Hindlimb muscle (tissue), 1 donor: ENCODE measurements at regions not wholly inside any gene's neighbourhood (a gene's known extent, or its start where the extent isn't known, plus 50 kb on each side); places are given as distances from the start of the nearest gene placed in this dataset.
A peak's percentile ranks its signal among the peaks of the same experiment; 100 is the strongest.
"Not testable (repeated sequence)": the region's sequence is repeated elsewhere in the genome, so short reads cannot be mapped to it uniquely, and the experiment has no call there.

Experiments
- DNase-seq: peaks from one replicate; pipeline ENCODE4 v3.0.0-alpha.2; 2013

DNA sequence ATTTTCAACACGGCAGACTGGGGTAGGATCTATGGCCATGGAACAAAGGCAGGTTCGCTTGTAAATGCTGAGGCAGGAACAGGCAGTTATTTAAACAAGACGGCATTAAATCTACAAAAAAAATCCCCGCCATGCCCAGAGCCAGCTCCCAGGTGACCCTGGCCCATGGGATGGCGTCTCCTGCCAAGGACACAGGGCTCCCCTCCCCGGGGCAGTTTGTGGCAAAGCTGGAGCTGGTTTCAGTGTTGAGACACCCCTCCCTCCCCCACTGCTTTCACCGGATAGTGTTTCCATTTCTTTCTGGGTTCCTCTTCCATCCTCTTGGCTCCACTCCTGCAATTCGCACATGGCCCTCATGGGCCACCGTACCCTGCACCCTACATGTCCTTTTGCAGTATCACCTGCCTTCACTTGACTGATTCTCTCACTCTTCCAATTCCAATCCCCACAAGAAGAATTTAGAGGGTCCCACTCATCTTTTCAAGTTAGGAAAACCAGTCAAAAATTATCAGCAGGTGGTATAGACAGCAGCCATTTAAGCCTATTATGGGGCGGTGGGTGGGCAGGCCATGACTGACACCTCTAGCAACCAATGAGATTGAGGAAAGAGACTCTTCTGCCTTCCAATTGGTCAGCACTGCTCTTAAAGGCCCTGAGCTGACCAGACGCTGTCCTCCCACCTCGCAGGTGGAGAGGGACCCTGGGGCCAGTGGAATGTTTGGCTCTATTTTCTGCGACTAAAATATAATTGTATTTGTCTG, 52.0 kb downstream of the OLIG1 start:
- DNase-seq: no peak

DNA sequence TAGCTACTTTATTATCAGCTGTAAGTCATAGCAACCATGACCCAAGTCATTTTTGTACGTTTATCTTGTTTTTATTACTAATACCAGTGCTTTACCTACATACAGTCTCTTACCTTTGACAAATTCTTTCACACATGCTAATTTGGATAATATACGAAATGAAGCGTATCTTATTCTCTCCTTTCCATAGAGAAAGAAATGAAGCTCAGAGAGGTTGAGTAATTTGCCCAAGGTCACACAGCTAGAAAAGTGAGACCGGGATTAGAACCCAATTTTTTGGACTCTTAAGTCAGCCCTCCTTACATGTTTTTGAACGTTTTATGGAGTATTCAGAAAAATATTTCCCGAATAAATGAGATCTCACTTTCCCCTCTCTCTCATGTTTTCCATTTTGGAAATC, 52.6 kb downstream of the OLIG1 start:
- DNase-seq: no peak

DNA sequence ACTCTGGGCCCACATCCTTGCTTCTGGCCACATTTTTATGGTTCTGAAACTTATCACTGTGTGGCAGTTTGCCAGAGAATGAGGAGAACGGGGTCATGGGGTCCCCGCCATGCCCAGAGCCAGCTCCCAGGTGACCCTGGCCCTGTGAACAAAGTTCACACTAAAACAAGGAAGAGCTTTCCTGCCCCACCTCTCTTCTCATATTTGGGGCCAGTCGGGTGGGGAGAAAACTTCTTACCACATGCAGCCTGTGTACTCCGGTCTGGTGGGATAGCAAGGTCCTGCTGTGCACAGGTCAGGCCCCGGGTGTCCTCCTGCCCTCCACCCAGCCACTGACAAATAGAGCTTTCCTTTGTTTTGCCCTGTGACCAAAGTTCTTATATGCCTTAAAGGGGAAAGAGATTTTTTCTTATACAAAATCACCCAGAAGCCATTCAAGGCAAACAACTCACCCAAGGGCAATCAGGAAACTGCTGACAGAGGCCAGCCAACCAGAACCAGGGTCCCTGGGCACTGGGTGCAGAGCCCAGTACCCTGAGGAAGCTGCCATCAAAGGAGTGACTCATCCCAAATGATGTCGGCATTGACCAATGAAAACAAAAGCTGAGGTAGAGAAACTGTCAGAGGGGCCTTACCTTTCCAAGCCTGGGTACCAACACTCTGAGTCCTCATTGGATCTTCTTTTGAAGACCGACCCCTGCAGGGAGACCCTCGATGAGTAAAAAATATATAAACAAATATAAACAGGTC, 53.6 kb downstream of the OLIG1 start:
- no peak for DNase-seq

DNA sequence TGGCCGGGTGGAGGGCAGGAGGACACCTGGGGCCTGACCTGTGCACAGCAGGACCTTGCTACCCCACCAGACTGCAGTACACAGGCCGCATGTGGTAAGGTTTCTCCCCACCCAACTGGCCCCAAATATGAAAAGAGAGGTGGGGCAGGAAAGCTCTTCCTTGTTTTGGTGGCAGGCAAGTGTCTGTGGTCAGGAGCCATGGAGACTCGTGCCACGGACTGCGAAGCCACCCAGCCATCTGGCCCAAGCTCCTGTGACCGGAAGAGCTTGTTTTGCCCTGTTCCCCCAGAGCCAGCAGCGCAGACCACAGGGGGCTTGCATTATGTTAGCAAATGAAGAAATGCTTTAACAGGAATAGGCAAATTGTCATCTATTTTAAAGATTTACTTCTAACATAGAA, 54.9 kb downstream of the OLIG1 start:
- DNase-seq: no peak

DNA sequence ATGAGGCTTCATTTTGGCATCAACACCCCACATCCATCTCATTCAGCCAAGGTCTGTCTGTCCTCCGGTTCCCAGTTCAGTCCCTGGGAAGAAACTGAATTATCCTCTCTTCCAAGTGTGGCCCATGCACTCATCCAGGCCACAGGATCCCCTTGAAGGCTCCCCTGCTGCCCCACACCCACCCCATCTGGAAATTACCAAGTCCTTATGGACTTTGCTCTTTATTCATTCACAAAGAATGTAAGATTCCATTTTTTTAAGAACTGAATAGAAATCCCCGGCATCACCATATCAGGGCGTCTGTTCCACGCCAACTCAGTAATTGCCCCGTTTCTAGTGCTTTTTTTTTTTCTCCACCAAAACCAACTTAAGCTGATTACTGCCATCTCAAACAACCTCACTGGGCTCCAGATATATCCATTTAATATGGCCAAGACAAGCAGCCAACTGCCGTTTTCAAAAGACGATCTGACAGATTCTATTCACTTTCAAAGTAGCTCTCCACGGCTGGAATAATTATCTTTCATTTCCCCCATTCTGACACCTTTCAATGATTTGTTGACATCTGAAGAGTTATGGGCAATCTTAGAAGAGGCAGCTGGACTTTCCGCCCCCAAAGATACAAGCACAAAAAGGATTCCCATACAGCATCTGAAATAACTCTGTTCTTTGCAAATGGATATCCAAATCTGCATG, 55.9 kb downstream of the OLIG1 start:
- no peak for DNase-seq

DNA sequence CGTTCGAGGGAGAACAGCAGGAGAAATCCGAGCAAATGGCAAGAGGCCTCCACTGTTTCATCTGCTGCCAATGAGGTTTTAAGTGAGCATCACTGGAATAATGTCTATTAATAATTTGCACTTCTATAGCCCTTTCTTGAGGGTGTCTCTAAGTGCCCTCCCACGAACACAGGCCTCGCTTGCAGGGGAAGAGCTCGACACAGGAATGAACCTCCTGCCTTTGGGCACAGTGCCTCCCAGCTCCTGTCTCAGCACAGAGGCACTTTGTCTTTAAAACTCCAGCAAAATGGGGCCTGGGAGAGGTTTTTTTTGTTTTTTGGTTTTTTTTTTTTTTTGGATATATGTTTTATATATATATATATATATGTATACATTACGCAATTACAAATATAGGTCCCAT, 56.6 kb downstream of the OLIG1 start:
- no peak for DNase-seq

DNA sequence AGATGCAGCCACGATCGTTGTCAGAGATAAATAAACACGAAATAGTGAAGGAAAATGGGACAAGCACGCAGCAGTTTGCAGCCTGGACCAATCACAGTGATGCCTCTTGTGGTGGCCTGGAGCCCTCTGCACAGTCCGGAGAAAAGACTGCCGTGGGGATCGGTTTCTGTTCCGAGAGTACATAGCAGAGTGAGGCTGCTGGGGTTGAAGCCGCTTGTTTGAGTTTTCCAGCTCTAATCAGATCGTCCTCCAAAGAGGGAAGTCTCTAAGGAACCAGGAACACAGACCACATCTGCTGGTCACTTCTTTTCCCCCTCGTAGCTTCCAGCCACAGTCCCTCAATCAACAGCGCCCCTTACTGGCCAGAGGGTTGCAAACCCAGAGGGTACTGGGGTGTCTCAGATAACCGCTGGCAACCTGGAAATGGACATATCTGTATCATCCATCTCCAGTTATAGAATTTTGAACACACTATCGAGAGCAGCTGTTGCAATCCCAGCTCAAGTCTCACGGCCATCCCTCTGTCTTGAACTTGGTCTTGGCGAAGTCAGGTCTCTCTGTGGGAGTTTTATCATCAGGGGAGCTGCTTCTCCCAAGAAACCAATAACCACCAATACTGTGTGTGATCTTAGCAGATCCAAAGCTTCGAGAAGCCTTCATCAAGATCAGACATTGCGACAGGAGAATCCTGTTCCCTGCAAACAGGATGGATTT, 57.4 kb downstream of the OLIG1 start:
- DNase-seq: peak; percentile 73

DNA sequence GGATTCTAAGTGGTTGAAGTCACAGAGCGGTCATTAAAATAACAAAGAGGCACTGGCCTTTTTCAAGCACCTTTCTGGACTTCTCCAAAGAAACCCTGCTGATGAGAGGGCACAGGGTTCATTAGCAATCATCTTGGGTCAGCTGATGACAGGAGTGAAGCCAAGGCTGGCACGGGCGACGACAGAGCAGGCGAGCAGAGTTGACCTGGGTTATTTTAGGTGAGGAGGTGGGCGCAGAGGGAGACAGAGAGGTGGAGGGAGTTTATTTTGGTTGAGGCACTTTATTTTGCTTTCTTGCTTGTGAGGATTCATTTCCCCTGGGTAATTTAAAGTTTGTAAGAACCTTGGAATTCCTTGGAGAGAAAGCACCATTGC, 57.9 kb downstream of the OLIG1 start:
- no peak for DNase-seq

DNA sequence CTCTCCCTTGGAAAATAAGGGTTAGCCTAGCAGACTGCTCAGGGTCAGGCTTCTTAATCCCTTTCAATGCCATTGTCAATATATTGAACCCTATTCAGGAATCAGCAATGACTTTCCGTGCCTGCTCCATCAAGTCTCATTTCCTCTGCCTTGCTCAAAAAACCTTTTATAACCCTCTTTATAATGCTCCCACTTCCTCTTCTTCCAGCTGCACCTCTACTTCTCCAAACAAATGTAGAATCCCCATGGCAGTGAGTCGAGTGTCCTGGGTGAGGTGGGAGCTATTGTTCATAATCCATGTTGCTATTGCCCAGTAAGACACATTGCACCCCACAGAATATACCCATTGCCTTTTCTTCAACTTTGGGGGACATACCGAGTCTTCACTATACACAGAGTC, 58.6 kb downstream of the OLIG1 start:
- DNase-seq: no peak

DNA sequence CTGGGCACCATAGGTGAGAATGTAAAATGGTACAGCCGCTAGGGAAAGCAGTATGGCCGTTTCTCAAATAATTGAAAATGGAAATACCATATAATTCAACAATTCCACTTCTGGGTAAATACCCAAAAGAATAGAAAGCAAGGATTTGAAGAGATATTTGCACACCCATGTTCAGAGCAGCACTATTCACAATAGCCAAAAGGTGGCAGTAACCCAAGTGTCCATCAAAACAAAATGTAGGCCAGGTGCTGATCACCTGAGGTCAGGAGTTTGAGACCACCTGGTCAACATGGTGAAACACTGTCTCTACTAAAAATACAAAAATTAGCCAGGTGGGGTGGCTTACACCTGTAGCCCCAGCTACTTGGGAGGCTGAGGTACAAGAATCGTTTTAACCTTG, 62.1 kb downstream of the OLIG1 start:
- DNase-seq: no peak

DNA sequence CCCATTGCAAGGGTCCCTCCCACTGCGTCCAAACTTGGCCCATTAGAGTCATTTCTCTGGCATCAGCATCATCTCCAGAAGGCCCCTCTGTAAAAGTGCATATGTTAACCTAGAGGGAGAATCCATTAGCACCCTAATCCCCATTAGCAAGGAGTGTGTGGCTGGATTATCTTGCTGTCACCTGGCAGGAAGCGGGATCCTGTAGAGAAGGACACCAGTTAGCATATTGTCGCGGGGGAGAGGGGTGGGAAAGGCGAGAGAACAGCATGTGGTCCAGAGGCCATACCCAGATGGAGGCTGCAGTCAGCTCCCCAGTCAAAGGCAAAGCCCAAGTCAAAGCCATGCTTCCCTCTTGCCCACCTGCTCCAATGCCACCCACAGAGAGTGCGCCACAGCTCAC, 64.0 kb downstream of the OLIG1 start:
- no peak for DNase-seq

DNA sequence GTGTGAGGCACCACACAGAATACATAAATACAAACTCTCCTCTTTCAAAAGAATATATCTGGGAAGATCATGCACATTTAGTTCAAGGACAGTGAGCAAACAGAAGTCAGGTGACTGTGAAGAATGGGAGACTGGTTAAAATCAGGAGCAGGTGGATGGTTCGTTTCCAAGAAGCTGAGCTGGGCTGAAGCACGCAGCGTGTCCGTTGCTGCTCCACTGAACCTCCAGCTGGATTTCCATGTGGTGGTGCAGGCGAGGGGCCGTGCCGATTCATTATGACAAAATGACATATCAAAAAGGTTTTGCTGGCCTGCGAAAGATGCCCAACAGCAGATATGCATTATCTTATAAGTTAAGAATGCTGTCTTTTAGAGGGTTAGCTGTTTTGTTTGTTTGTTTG, 66.0 kb downstream of the OLIG1 start:
- DNase-seq: no peak

DNA sequence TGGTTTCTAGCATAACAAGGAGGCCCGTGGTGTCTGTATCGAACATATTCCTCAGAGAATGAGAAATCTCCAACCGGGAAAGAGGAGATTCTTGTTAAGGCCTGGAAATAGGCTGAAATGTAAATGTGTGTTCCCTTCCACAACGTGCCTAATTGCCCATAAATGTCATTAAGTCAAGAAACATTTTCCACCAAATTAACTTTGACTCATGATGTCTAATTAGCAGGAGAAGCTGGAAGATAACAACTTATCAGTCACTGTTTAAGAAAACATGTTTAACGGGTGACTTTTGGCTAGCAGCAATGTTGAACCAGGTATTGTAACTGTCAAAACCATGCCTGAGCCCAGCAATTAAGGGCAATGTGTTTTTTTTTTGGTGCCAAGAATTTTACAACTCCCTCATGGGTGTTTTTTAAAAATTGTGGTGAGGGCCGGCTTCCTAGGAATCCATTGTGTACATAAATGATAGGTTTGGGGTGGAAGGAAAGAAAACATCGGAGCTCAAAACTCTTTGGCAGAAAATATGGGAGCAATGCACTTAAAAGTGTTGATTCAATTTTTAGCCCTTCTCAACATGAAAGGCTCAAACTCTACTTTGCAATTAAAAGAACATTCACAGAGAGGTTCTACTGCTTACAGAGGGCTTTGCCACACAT, 67.0 kb downstream of the OLIG1 start:
- DNase-seq: no peak

DNA sequence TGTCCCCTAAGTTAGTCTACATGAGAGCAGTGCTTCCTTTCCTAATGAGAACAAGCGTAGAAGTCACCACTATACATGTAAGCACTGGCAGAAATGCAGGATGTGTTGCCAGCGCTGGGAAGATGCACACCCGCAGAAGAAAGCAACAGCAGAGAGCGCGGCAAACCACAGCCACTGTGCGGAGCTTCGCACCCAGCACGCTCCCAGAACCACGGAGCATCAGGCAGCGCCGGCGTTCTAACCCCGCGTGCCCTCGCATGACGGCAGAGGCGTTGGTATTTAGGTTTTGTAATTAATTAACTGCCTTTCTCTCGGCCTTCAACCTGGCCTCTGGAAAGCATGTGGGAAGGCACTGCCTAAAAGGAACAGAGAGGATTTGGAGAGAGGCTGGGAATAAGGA, 69.1 kb downstream of the OLIG1 start:
- DNase-seq: no peak

DNA sequence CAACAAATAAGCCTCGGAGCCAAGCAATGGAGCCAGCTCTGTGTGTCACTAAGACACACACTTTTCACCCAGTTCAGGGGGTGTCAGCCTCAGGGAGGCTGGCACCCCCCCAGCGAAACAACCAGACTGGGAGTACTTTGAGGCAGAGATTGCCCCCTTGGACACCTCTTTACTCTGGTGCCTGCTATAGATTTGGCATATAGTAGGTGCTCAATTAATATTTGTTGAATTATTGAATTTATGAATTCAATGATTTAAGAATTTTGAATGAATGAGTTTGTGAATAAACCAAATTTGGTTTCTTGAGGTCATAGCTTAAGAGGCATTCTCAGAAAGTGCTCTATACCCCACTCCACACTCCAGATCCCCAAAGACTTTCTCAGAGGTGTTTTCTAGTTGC, 70.3 kb downstream of the OLIG1 start:
- no peak for DNase-seq

DNA sequence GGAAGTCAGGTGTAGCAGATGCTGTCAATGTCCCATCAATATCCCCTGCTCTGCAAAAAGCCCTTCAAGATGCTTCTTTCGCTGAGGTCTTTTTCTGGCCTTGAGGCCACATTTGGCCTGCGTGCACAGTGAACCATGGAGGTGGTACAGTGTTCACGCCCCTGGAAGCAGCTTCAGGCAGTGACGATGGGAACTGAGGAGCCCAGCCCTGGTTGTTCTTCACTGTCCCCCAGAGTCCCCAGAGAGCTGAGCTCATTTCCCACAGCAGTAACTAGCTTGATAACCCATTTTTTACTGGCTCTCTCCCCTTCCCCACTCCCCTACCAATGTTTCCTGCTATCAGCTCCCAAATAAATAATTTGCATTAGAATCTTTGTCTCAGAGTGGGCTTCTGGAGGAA, 76.5 kb downstream of the OLIG1 start:
- DNase-seq: no peak

DNA sequence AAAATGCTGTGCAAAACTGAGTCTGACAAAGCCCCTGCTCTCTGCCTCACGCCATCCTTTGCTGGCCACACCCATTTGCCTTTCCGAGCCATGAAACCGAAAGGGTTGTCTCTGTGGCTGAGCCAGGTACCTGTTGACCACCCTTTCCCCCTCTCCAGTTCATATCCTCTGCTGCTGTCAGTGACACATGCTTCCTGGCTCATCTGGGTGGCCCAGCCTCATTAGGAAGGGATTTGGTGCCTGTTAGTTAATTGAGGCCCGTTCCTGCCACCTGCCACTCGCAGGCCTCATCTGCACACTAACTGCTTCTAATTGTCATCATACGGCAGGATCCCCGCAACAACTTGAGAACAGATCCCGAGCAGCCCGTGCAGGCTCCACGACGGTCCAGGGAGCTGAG, 79.2 kb downstream of the OLIG1 start:
- DNase-seq: no peak

DNA sequence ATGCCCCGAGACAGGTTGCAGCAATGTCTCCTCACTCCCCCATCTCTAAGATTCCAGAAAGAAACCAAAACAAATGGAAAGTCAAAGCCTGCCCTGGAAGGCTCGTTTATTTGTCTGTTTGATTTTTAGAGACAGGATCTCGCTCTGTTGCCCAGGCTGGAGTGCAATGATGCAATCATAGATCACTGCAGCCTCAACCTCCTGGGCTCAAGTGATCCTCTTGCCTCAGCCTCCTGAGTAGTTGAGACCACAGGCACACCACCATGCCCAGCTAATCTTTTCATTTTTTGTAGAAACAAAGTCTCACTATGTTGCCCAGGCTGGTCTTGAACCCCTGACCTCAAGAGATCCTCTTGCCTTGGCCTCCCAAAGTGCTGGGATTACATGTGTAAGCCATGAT, 78.8 kb upstream of the IFNAR2 start:
- not testable (repeated sequence) for DNase-seq

DNA sequence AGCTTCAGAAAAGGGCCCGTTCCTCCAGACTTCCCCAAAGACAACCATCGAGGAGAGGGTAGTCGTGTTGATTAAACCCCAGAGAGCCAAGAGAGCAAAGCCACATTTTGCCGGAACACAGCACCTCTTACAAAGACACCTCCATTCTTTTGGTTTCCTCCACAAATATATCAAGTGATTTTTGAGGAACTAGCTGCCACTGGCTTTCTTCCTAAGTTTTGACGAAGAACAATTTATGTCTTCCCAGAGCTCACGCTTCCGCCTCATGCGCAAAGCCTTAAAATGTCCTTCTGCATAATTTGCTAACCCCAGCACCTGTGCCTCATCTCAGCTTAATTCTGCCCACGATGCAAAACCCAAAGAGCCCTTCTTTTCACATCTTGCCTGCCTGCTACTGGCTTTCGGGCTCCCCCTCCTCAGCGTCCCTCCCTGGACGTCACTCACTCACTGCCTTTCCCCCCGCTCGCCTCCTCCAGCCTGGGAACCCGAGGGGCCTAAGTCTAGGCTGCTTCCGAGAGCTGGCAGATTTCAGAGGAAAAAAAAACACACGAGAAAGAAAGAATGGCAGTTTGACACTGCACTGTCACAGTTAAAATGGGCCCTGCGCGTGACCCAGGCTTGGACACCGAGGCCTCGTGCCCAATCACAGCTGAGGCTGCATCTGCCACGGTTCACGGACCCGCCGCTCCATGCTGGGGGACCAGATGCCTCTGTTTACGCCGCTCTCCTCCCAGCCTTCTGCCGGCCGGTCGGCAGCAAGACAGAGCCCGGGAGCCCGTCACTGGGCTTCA, 77.6 kb upstream of the IFNAR2 start:
- DNase-seq: no peak

DNA sequence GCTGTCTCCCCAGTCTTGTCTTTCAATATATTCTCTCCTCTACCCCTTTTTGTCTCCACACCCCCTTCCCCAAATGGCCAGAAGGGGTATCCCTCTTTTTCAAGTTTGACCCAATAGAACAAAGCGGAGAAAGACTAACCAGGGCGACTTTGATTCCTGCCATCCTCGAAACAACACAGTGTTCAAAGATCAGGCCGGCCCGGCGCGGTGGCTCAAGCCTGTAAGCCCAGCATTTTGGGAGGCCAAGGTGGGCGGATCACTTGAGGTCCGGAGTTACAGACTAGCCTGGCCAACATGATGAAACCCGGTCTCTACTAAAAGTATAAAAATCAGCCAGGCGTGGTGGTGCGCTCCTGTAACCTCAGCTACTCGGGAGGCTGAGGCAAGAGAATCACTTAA, 77.0 kb upstream of the IFNAR2 start:
- no peak for DNase-seq

DNA sequence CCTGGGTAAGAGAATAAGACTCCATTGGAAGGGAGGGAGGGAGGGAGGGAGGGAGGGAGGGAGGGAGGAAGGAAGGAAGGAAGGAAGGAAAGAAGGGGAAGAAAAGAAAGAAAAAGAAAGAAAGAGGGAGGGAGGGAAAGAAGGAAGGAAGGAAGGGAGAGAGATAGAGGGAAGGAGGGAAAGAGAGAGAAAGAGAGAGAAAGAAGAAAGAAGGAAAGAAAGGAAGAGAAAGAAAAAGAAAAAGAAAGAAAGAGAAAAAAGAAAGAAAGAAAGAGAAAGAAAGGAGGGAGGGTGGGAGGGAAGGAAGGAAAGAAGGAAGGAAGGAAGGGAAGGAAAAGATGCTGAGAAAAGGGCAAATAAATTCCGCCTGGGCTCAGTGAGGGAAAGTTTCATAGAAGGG, 74.7 kb upstream of the IFNAR2 start:
- DNase-seq: no peak

DNA sequence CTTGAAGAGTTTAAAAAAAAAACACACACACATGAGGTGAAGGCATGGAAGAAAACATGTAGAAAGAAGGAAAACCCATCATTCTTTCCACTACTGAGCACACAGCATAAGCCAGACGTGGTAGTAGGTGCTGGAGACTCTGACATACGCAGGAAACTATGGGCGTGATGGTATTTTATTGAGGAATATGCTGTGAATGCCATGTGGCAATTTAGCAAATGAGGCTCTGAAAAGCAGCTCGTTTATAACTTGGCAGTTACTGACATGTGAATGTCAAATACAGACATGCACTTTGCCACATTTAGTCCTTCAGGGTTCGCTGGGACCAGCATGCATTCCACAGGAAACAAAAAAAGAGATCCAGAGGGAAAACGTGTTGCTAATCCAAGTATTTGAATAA, 74.3 kb upstream of the IFNAR2 start:
- peak; percentile 36 for DNase-seq
